Activated naive CD4-positive, alpha-beta T cell treated with anti-CD3 and anti-CD28 coated beads, Interleukin-2, amount 50 U/mL, for 72 hours (primary cell): ENCODE measurements at regions not wholly inside any gene's neighbourhood (a gene's known extent, or its start where the extent isn't known, plus 50 kb on each side); places are given as distances from the start of the nearest gene placed in this dataset.
A peak's percentile ranks its signal among the peaks of the same experiment; 100 is the strongest.

Source experiments
- ATAC-seq, 2 donors: fragments of 150-1000 bp; cut with Tn5 transposase; 2 replicates each; pipeline ENCODE4 v1.10.0; 2021; ENCODE audit warnings: mild to moderate bottlenecking in 2 of 2, moderate library complexity in 2 of 2
- DNase-seq, 2 donors: peaks; one replicate each; pipeline ENCODE4 v3.0.0; 2021 to 2022; ENCODE audit warnings: low spot score in 2 of 2
- H3K27ac Mint-ChIP-seq, 2 donors: one replicate each; pipeline ENCODE4 v1.8.0; 2022; ENCODE audit warnings: mild to moderate bottlenecking in 2 of 2, mixed read lengths in 2 of 2
- H3K36me3 Mint-ChIP-seq, 2 donors: one replicate each; pipeline ENCODE4 v1.8.0; 2022; ENCODE audit warnings: mixed read lengths in 2 of 2
- H3K9me3 Mint-ChIP-seq, 2 donors: one replicate each; pipeline ENCODE4 v1.8.0; 2022; ENCODE audit warnings: mixed read lengths in 2 of 2

DNA sequence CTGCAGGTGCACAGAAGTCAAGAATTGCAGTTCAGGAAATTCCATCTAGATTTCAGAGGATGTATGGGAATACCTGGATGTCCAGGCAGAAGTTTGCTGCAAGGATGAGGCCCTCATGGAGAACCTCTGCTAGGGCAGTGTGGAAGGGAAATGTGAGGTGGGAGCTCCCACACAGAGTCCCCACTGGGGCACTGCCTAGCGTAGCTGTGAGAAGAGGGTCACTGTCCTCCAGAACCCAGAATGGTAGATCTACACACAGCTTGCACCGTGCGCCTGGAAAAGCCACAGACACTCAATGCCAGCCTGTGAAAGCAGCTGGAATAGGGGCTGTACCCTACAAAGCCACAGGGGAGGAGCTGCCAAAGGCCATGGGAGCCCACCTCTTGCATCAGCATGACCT is 681.4 kb downstream of the EPHA7 start:
- ATAC-seq (no peak), DNase-seq (no peak)
- Mint-ChIP-seq H3K27ac (no peak overlapping the region), H3K36me3 (no peaks in the 10 kb centered on the region), H3K9me3 (peaks cover under 1 to 10% of the 10 kb centered on the region in 2 donors)

DNA sequence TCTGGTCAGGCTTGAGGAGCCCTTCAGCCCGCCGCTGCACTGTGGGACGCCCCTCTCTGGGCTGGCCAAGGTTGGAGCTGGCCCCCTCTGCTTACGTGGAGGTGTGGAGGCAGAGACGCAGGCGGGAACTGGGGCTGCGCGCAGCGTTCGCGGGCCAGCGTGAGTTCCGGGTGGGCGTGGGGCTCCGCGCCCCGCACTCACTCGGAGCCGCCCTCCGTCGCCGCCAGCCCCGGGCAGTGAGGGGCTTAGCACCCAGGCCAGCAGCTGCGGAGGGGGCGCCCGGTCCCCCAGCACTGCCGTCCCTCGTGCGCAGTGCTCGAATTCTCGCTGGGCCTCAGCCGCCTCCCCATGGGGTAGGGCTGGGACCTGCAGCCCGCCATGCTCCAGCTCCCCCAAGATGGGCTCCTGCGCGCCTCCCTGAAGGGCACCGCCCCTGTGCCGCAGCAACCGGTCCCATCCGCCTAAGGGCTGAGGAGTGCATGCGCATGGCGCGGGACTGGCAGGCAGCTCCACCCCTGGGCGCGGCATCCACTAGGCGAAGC is 695.9 kb downstream of the EPHA7 start:
- Mint-ChIP-seq H3K27ac (no peak overlapping the region), H3K9me3 (peaks cover 11 to 13% of the 10 kb centered on the region in 2 donors), H3K36me3 (peaks cover 0 to 4% of the 10 kb centered on the region in 2 donors)
- DNase-seq (peak in 1 of 2 donors; percentile 54), ATAC-seq (peak; percentile 47 to 84)

DNA sequence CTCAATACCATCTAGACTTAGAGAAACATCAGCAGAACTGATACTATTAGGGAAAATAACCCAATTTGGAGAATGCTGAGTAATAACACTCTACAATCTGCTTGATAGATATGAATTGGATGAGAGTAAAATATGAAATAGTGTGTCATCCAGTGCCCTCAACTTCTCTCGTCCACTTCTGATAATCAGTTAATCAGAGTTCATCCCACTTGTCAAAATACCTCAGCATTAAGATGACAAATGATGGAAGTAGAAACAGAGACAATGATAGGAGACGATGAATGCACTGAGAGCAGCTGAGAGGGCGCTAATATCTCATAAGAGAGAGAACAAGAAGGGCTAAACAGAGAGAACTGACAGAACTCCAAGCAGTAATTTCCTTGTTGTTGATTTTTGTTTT is 699.6 kb downstream of the EPHA7 start:
- no peak overlapping the region for H3K27ac Mint-ChIP-seq
- no peak for ATAC-seq
- no peak for DNase-seq
- peaks cover 15 to 18% of the 10 kb centered on the region in 2 donors for H3K9me3 Mint-ChIP-seq
- peaks cover 0 to 4% of the 10 kb centered on the region in 2 donors for H3K36me3 Mint-ChIP-seq

DNA sequence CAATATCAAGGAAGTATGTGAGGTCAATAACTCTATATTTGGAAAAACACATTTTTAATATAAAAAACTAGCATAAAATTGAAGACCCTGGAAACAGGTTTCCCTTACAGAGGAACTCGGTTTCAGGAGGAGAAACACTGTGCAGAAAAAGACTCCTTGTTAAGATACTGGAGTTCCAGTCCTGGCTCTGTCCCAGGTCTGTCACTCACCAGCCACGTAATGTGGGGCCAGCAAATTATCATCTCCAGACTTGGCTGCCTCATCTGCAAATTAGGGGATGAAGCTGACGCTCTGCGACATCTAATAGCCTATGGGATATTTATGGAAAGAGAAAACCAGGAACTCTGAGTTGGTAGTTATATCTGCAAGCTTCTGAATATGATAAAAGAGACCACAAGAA is 702.7 kb downstream of the EPHA7 start:
- Mint-ChIP-seq H3K9me3 (peaks cover 12 to 13% of the 10 kb centered on the region in 2 donors), H3K27ac (no peak overlapping the region), H3K36me3 (no peaks in the 10 kb centered on the region)
- DNase-seq (no peak), ATAC-seq (no peak)

DNA sequence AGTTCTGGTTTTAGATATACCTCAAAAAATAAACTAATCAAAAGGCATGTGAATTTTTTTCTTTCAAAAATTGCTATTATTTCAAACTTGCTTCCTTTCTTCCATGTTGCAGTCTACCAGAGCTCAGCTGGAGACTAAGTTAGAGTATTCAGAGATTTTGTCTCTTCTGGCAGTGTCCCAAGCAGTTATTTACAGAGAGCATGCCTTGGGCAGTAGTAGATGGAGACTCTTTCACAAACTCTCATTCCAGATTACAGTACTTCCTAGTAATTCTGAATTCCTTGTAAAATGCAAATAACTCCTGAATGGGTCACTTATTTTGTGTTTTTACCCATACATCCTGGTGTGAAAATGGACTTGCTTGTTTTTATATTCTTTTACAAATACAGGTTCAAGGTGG is 703.4 kb downstream of the EPHA7 start:
- H3K36me3 Mint-ChIP-seq = no peaks in the 10 kb centered on the region
- ATAC-seq = no peak
- no peak overlapping the region for H3K27ac Mint-ChIP-seq
- no peak for DNase-seq
- H3K9me3 Mint-ChIP-seq = peaks cover 12 to 15% of the 10 kb centered on the region in 2 donors

DNA sequence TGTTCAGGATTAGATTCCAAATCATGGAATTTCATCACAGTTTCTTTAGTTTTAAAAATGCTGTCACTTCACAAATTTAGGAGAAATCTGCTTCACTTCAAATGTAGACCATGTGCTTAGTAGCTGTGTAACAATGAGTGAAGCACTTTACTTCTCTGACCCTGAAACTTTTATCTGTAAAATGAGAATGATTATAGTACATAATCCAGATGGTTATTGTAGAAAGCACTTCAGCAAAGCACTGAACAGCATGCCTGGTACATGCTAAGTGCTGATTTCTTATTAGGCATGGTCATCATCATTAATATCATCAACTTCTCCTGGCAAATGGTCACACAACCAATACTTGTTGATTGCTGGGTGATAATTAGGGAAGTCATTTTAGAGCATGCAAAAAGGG is 705.0 kb downstream of the EPHA7 start:
- Mint-ChIP-seq H3K9me3 (peaks cover 4 to 11% of the 10 kb centered on the region in 2 donors), H3K27ac (no peak overlapping the region), H3K36me3 (no peaks in the 10 kb centered on the region)
- DNase-seq (no peak), ATAC-seq (no peak)

DNA sequence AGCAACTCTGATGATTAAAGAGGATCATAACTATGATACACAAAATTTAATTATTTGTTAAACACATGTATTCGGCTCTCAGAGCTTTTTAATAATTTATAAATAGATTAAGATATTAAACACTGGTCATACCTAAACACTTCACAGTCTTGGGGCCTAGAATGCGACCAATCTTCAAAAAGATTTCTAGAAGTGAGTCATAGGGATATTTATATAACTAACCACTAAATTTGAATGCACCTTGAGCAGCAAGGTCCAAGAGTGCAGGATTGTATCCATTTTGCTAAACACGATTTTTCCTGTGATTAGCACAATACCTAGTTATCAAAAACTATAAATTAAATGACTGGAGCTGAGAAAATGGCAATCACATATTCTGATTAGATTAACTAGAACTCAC is 709.3 kb downstream of the EPHA7 start:
- no peaks in the 10 kb centered on the region for H3K36me3 Mint-ChIP-seq
- peaks cover 2 to 9% of the 10 kb centered on the region in 2 donors for H3K9me3 Mint-ChIP-seq
- ATAC-seq (no peak), DNase-seq (no peak)
- no peak overlapping the region for H3K27ac Mint-ChIP-seq

DNA sequence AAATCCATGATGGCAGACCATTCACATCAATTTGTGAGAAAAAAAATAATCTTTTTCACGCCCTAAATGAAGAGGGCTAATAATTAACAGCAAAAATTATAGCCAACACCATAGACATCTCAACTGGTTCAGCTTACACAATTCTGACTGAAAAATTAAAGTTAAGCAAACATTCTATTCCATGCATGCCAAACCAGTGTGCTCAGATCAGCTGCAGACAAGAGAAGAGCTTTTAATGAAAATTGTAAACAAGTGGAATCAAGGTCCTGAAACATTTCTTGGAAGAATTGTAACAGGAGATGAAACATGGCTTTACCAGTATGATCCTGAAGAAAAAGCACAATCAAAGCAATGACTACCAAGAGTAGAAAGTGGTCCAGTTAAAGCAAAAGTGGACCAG is 710.4 kb downstream of the EPHA7 start:
- Mint-ChIP-seq H3K27ac (no peak overlapping the region), H3K36me3 (no peaks in the 10 kb centered on the region), H3K9me3 (peaks cover 3 to 13% of the 10 kb centered on the region in 2 donors)
- DNase-seq (no peak), ATAC-seq (no peak)

DNA sequence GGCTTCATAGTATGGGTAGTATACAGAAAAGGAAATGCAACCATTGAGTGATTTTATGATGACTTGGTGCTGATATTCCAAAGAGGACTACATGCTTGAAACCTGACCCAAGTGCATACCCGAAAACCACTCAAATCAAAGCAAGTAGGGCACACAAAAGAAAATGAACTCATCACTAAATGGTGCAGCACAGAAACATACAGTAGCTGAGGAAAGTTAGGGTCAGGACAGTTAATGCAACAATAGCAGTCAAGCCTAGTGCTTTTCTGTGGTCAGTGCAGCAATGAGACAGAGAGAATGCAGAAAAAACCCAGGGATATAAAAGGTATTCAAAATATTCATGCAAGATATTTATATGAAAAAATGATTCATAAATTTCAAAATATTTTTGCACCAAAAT is 711.1 kb downstream of the EPHA7 start:
- no peak for ATAC-seq
- Mint-ChIP-seq H3K9me3 (peaks cover 3 to 13% of the 10 kb centered on the region in 2 donors), H3K36me3 (no peaks in the 10 kb centered on the region), H3K27ac (no peak overlapping the region)
- DNase-seq = no peak

DNA sequence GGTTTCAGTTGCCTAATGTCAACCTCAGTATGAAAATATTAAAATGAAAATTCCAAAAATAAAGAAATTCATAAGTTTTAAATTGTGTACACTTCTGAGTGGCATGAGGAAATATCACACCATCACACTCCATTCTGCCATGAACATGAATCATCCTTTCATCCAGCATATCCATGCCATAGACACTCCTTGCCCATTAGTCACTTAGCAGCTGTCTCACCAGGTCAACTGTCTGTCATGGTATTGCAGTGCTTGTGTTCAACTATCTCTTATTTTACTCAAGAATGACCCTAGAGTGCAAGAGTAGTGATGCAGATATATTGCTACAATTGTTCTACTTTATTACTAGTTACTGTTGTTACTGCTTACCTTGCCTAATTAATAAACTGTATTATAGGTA is 712.4 kb downstream of the EPHA7 start:
- DNase-seq = no peak
- H3K9me3 Mint-ChIP-seq = peaks cover 3 to 9% of the 10 kb centered on the region in 2 donors
- no peak for ATAC-seq
- no peaks in the 10 kb centered on the region for H3K36me3 Mint-ChIP-seq
- H3K27ac Mint-ChIP-seq = no peak overlapping the region

DNA sequence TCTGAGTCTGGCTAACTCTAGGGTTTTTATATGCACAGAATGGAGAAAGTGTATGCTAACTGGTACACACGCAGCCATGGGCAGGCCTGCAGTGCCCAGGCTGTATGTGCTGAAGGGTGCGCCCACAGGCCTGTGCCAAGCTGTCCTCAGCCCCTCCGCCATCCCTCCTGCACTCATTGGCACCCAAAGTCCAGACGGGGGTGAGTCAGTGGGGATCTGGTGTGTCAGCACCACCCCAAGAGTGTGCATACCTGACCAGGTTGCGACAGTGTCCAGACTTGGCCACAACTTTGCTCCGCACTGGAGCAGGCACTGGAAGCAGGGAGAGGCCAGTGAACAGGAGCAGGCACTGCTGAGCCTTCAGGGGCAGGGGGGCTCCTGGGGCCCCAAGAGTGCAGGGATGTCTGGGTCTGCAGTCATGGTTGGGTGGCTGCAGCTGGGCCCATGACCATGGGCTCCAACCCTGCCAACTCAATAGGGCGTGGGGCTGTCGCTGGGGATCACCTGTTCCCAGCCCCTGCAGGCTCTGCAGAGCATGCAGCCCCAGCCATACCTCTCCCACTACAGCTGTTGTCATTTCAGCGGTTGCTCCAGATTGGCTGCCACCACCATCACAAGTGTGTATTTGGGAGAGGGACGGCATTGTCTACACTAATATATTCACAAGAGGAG is 717.8 kb downstream of the EPHA7 start:
- H3K9me3 Mint-ChIP-seq = peaks cover 3 to 10% of the 10 kb centered on the region in 2 donors
- DNase-seq = peak in 1 of 2 donors; percentile 51
- no peak for ATAC-seq
- no peaks in the 10 kb centered on the region for H3K36me3 Mint-ChIP-seq
- H3K27ac Mint-ChIP-seq = no peak overlapping the region

DNA sequence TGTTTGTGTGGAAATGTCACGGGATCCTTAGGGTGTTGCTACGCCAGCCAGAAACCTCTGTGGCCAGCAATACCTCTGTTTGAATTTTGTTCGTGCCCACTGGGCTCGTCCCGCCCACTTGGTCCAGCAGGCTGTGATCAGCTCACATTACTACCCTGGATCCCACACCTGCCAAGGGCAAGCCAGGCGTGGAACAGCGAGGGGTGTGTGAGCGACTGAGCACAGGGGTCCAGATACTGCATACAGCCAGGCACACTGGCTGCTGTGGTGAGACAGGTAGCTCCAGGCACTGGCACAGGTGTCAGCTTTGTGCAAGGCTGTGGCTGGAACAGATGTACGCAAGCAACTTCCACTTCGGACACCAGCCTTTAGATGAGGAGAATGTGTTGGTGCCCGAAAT is 718.9 kb downstream of the EPHA7 start:
- Mint-ChIP-seq H3K27ac (no peak overlapping the region), H3K36me3 (no peaks in the 10 kb centered on the region), H3K9me3 (peaks cover 3 to 10% of the 10 kb centered on the region in 2 donors)
- ATAC-seq (no peak), DNase-seq (no peak)

DNA sequence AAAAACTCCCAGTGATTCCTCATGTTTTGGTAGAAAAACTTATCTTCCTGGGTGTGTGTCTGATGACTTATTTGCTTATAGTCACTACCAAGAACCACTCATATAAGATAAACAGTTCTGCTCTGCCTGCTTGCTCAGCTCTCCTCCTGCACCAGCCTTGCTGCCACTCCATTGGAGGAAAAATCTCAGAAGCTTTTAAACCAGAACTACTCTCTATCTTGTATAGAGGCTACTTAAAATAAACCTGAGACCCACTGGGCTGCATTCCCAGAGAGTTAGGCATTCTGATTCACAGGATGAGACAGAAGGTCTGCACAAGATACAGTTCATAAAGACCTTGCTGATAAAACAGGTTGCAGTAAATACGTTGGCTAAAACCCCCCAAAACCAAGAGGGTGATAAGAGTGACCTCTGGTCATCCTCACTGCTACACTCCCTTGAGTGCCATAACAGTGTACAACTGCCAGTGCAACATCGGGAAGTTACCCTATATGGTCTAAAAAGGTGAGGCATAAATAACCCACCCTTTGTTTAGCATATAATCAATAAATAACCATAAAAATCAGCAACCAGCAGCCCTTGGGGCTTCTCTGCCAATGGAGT is 728.3 kb downstream of the EPHA7 start:
- Mint-ChIP-seq H3K36me3 (no peaks in the 10 kb centered on the region), H3K27ac (no peak overlapping the region), H3K9me3 (peaks cover 8 to 9% of the 10 kb centered on the region in 2 donors)
- no peak for DNase-seq
- ATAC-seq = no peak

DNA sequence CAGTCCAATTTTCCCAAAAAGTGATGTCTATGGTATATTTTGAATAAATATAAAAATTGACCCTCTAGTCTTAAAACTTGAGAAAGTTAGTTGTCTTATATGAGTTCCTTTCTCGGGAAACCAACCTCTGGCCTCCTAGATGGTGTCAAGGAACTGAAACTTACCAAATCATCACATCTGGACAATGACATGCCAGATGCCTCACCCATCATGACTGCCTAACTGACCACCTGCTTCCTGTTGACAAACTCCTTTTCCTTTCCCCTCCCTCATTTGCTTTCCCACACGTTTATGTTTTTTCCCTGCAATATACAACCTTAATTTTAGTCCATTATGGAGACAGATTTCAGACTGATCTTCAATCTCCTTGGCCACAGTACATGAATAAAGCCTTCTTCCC is 731.0 kb downstream of the EPHA7 start:
- no peaks in the 10 kb centered on the region for H3K36me3 Mint-ChIP-seq
- no peak for ATAC-seq
- H3K27ac Mint-ChIP-seq = no peak overlapping the region
- H3K9me3 Mint-ChIP-seq = peaks cover 9 to 11% of the 10 kb centered on the region in 2 donors
- no peak for DNase-seq

DNA sequence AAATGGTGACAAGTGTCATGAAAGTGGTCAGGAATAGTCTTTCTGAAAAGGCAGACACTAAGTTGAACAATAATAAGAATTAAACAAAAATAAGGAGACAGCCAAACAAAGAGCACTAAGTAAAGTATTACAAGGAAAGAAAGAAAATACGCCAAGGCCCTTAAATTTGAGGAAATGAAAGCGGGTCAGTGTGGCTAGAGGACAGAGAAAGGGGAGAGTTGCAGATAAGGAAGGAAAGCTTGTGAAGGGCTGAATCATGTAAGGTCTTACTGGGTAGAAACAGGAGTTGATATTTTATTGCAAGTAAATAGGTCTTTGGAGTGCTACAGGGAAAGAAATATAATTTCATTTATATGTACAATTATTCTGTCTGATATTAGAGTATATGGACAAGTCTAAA is 732.1 kb downstream of the EPHA7 start:
- ATAC-seq = no peak
- H3K27ac Mint-ChIP-seq = no peak overlapping the region
- DNase-seq = no peak
- H3K9me3 Mint-ChIP-seq = peaks cover 9 to 11% of the 10 kb centered on the region in 2 donors
- no peaks in the 10 kb centered on the region for H3K36me3 Mint-ChIP-seq

DNA sequence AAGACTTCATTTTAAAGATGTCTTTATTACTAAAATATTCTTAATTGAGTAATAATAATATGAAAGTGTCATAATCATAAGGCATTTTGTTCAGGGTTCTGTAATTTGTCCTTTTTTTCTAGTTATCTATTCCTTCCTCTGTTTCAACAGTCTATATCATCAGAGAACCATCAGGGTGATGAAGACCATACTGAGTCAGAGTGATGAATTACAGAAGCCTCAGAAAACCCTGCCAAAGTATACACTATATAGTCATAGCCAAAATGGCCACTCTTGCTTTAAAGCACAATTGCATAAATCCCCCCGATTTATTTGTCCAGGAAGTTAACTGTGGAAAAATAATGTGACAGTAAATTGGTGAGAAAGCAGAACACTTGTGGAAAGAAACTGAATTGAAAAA is 735.0 kb downstream of the EPHA7 start:
- no peak for DNase-seq
- no peak for ATAC-seq
- H3K9me3 Mint-ChIP-seq = peaks cover 5 to 11% of the 10 kb centered on the region in 2 donors
- H3K27ac Mint-ChIP-seq = no peak overlapping the region
- no peaks in the 10 kb centered on the region for H3K36me3 Mint-ChIP-seq

DNA sequence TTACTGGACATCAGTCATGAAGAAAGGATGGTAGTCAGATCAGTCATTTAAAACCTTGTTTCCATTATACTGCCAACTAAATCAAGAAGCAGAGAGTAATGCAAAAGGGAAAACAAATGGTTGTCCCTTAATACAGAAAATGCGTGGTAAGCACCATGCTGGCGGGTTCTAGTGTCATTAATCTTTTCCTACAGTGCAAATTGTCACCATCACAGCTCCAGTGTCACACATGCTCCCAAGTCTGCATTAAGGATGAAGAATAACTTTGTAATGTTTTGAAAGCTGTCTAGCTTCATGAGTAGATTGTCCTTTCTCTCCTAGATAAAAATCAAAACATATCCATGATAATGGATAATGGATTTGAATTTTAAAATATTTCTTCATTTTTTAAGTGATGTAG is 735.6 kb downstream of the EPHA7 start:
- DNase-seq (no peak), ATAC-seq (no peak)
- Mint-ChIP-seq H3K36me3 (no peaks in the 10 kb centered on the region), H3K27ac (no peak overlapping the region), H3K9me3 (peaks cover 5 to 11% of the 10 kb centered on the region in 2 donors)
